ENCODE measurements at regions not wholly inside any gene's neighbourhood (a gene's known extent, or its start where the extent isn't known, plus 50 kb on each side); places are given as distances from the start of the nearest gene placed in this dataset.

GRCh38 chr14:58752771-58753201 is 115.0 kb downstream of the DACT1 start:
- DNase-seq (ENCODE audit: extremely low spot score) = no peak
- Histone ChIP-seq H3K9me3 (no peaks in the 10 kb centered on the region), H3K36me3 (no peaks in the 10 kb centered on the region), H3K27ac (replicated peaks in 1 of 4) (peak overlapping the region; percentile 8 to 49 (median 42)), H3K4me3 (no peak overlapping the region), H3K4me1 (peaks cover 18 to 44% (median 32%) of the 10 kb centered on the region in 4 donors), H3K27me3 (no peaks in the 10 kb centered on the region)
- intact Hi-C loops (cut with DNase I) = no loop called here
- TF ChIP-seq EP300 (IDR thresholded peaks at IDR 0.05) (no peak), POLR2A (IDR thresholded peaks at IDR 0.05; ENCODE audit: low read depth) (no peak), POLR2AphosphoS5 (IDR thresholded peaks at IDR 0.05) (peak in 1 of 2 donors; percentile 38)
- WGBS = 43% methylated on average over 9 of the region's 9 CpGs

GRCh38 chr14:58755031-58755925 is 117.5 kb downstream of the DACT1 start:
- intact Hi-C loops (cut with DNase I) = no loop called here
- no peak overlapping the region for H3K27ac ChIP-seq (replicated peaks in 1 of 4)

GRCh38 chr14:58760121-58760520 is 122.4 kb downstream of the DACT1 start:
- TF ChIP-seq POLR2A (IDR thresholded peaks at IDR 0.05; ENCODE audit: low read depth) = no peak
- TF ChIP-seq EP300 (IDR thresholded peaks at IDR 0.05) = no peak
- TF ChIP-seq POLR2AphosphoS5 (IDR thresholded peaks at IDR 0.05) = no peak
- no peak for TF ChIP-seq CTCF (IDR thresholded peaks at IDR 0.05)
- no peak for DNase-seq (ENCODE audit: extremely low spot score)
- intact Hi-C loops (cut with DNase I) = no loop called here
- H3K36me3 ChIP-seq = no peaks in the 10 kb centered on the region
- no peaks in the 10 kb centered on the region for H3K27me3 ChIP-seq
- H3K9me3 ChIP-seq = no peaks in the 10 kb centered on the region
- H3K4me3 ChIP-seq = no peak overlapping the region
- peaks cover 3 to 10% (median 5%) of the 10 kb centered on the region in 4 donors for H3K4me1 ChIP-seq
- WGBS = 70% methylated on average over 2 of the region's 2 CpGs
- no peak overlapping the region for H3K27ac ChIP-seq (replicated peaks in 1 of 4)

More at GRCh38 chr14:58755031-58755925, 117.5 kb downstream of the DACT1 start:
- TF ChIP-seq POLR2AphosphoS5 (IDR thresholded peaks at IDR 0.05) (no peak), POLR2A (IDR thresholded peaks at IDR 0.05; ENCODE audit: low read depth) (no peak), CTCF (IDR thresholded peaks at IDR 0.05) (no peak), EP300 (IDR thresholded peaks at IDR 0.05) (no peak)
- Histone ChIP-seq H3K9me3 (no peaks in the 10 kb centered on the region), H3K4me1 (peaks cover 14 to 32% (median 22%) of the 10 kb centered on the region in 4 donors), H3K36me3 (no peaks in the 10 kb centered on the region), H3K27me3 (no peaks in the 10 kb centered on the region), H3K4me3 (no peak overlapping the region)
- WGBS = 75% methylated on average over 3 of the region's 3 CpGs
- DNase-seq (ENCODE audit: extremely low spot score) = no peak

GRCh38 chr14:58762629-58763028 is 124.9 kb downstream of the DACT1 start:
- no peak for TF ChIP-seq POLR2AphosphoS5 (IDR thresholded peaks at IDR 0.05)
- no peak for TF ChIP-seq POLR2A (IDR thresholded peaks at IDR 0.05; ENCODE audit: low read depth)
- TF ChIP-seq EP300 (IDR thresholded peaks at IDR 0.05) = no peak
- no peak for TF ChIP-seq CTCF (IDR thresholded peaks at IDR 0.05)
- 100% methylated on average over 1 of the region's 1 CpG for WGBS
- H3K27ac ChIP-seq (replicated peaks in 1 of 4) = no peak overlapping the region

GRCh38 chr14:58763210-58763609 is 125.4 kb downstream of the DACT1 start:
- no peaks in the 10 kb centered on the region for H3K27me3 ChIP-seq
- WGBS = 64% methylated on average over 4 of the region's 4 CpGs
- H3K4me3 ChIP-seq = no peak overlapping the region
- H3K4me1 ChIP-seq = no peaks in the 10 kb centered on the region
- no peak for TF ChIP-seq EP300 (IDR thresholded peaks at IDR 0.05)
- TF ChIP-seq POLR2AphosphoS5 (IDR thresholded peaks at IDR 0.05) = no peak
- no peak for TF ChIP-seq CTCF (IDR thresholded peaks at IDR 0.05)
- TF ChIP-seq POLR2A (IDR thresholded peaks at IDR 0.05; ENCODE audit: low read depth) = no peak
- intact Hi-C loops (cut with DNase I) = no loop called here
- no peak for DNase-seq (ENCODE audit: extremely low spot score)
- H3K36me3 ChIP-seq = no peaks in the 10 kb centered on the region
- no peaks in the 10 kb centered on the region for H3K9me3 ChIP-seq
- no peak overlapping the region for H3K27ac ChIP-seq (replicated peaks in 1 of 4)

More at GRCh38 chr14:58762629-58763028, 124.9 kb downstream of the DACT1 start:
- H3K9me3 ChIP-seq = no peaks in the 10 kb centered on the region
- no peaks in the 10 kb centered on the region for H3K36me3 ChIP-seq
- H3K4me1 ChIP-seq = no peaks in the 10 kb centered on the region
- intact Hi-C loops (cut with DNase I) = no loop called here
- no peak for DNase-seq (ENCODE audit: extremely low spot score)
- no peaks in the 10 kb centered on the region for H3K27me3 ChIP-seq
- no peak overlapping the region for H3K4me3 ChIP-seq
